ENCODE measurements at regions not wholly inside any gene's neighbourhood (a gene's known extent, or its start where the extent isn't known, plus 50 kb on each side); places are given as distances from the start of the nearest gene placed in this dataset.

GRCh38 chr5:25909163-25909562 is 1129.2 kb downstream of the CDH9 start:
- TF ChIP-seq EZH2 (IDR thresholded peaks at IDR 0.05; ENCODE audit: insufficient read depth, low read length) (no peak), CTCF (IDR thresholded peaks at IDR 0.05; ENCODE audit: insufficient read depth, low read depth, low read length) (no peak)

Measured in astrocyte (in vitro differentiated cells and primary cell).